Activated T-cell treated with anti-CD3 and anti-CD28 coated beads for 1 hour (primary cell): ENCODE measurements at regions not wholly inside any gene's neighbourhood (a gene's known extent, or its start where the extent isn't known, plus 50 kb on each side); places are given as distances from the start of the nearest gene placed in this dataset.

ENCODE experiments used
- DNase-seq: peaks from one replicate; pipeline ENCODE4 v3.0.0-alpha.2; 2020; ENCODE audit warnings: low read depth

DNA sequence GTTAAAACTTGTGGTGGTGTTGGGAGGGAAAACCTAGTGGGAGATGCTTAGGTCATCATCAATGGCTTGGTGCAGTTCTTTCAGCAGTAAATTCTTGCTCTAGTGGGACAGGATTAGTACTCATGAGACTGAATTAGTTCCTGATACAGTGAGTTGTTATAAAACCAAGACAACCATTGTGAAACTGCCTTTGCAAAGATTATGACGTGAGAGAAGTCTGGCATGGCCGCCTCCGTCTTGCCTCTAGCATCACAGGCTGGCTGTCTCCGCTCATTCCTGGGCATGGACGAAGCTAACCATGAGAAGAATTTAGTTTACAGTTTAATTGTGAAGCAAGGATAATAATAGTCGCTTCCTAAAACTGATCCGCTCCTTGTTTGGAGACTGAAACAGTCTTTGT is 186.4 kb downstream of the KIF20B start:
- DNase-seq, result no peak

GRCh38 chr10:89888321-89889070 is 187.1 kb downstream of the KIF20B start:
- no peak for DNase-seq

DNA sequence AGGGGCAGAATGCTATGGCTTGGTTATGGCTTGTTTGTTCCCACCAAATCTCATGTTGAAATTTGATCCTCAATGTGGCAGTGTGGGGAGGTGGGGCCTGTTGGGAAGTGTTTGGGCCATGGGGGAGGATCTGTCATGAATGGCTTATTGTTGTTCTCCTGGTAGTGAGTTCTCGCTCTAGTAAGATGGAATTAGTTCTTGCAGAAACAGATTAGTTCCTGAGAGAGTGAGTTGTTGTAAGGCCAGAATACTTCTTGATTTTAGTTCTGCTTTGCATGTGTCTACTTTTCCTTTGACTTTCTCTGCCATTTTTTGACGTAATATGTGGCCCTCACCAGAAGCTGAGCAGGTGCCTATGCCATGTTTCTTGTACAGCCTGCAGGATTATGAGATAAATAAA is 188.2 kb downstream of the KIF20B start:
- DNase-seq, result no peak

- no peak for DNase-seq
These were observed 189.7 kb downstream of the KIF20B start for GRCh38 chr10:89891006-89891535.

DNA sequence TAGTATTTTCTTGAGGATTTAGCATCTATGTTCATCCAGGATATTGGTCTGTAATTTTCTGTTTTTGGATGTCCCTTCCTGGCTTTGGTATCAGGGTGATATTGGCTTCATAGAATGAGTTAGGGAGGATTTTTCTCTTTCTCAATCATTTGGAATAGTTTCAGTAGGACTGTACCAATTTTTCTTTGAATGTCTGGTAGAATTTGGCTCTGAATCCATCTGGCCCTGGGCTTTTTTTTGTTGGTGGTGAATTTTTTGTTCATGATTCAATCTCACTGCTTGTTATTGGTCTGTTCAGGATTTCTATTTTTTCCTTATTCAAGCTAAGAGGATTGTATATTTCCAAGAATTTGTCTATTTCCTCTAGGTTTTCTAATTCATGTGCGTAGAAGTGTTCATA is 192.7 kb downstream of the KIF20B start:
- DNase-seq, result no peak

DNA sequence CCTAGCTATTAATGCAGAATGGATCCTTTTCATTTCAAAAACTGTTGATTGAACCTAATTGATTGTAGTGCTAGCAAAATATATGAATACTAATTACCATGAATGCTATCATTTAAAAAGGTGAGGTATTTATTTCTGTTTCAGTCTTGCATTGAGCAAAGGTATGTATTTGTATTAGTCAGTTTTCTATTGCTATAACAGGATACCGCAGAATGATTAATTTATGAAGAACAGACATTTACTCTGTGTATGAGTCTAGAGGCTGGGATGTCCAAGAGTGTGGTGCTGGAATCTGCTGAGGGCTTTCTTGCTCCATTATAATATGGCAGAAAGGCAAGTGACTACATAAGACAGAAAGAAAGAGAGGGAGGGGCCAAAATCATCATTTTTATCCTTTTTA is 199.2 kb downstream of the KIF20B start:
- no peak for DNase-seq

DNA sequence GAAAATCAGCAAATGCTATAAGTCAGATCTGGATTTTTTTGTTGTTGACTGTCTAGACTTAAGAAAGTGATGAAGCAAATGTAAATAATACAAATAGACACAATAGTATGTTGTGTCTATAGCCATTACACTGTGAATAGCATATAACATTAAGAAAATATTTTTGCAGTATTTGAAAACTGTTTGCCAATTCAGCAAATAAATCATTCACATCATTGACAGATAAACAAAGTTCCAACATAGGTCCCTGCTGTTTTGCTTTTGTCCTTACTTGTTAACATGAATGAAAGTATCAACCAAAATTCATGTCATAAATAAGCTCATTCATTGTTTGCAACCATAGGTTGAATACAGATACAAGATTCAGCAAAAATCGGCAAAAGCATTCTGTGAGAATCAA is 200.5 kb downstream of the KIF20B start:
- no peak for DNase-seq

GRCh38 chr10:89904755-89905154 is 203.4 kb downstream of the KIF20B start:
- no peak for DNase-seq

DNA sequence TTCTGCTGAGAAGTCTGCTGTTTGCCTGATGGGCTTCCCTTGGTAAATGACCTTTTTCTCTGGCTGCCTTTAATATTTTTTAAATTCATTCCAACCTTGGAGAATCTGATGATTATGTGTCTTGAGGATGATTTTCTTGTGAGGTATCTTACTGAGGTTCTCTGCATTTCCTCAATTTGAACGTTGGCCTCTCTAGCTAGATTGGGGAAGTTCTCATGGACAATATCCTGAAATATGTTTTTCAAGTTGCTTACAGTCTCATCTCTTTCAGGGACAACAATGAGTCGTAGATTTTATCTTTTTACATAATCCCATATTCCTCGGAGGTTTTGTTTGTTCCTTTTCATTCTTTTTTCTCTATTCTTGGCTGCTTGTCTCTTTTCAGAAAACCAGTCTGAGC is 208.4 kb downstream of the KIF20B start:
- DNase-seq, result no peak

DNA sequence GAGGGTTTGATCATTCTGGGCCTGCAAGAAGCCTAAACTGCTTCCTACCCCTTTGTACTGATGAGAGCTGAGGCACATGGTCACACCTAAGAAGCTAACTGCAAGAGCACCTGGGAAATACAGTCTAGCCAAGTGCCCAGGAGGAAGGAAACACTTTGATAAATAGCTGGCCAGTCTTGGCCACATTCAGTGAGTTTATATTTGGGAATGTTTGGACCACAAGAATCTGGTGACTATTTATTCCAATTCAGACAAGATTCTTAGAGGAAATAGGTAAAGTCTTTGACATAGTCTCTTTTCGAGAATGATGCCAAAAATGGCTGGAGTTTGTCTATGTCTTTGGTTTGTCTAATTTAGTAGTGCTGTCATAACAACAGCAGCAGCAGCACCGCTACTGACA is 213.6 kb downstream of the KIF20B start:
- no peak for DNase-seq

- no peak for DNase-seq
These were observed 214.6 kb downstream of the KIF20B start for GRCh38 chr10:89915968-89916367.

DNA sequence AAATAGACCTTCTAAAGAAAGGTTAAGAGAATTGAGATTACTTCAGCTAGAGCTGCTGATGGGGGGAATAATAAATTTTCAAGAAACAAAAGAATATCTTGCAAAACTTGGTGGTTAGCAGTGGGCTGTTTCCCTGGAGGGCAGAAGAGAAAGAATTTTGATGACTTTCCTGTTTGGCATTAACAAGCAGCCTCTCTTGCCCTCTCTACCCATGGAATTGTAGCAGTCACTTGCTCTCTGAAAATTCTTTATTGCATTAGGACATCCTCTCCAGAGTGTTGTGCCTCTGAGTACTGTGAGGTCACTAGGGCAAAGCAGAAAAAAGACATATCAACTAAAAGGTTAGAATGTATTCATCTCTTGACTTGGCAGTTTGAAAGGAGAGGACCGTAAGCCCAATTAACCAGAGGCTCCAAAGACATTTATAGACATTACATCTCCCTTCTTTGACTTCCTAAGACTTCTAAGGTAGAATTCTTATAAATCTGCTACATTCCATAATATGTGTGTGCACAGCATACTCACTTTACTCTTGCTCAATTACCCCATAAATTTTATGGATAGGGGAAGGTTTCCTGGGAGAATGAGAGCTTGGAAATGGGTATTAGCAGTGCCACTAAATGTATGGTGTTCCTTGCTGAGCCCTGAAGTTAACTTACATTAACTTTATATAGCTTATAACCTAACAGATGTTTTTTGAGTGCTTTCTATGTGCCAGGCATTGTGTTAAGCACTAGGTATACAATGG is 215.3 kb downstream of the KIF20B start:
- no peak for DNase-seq

DNA sequence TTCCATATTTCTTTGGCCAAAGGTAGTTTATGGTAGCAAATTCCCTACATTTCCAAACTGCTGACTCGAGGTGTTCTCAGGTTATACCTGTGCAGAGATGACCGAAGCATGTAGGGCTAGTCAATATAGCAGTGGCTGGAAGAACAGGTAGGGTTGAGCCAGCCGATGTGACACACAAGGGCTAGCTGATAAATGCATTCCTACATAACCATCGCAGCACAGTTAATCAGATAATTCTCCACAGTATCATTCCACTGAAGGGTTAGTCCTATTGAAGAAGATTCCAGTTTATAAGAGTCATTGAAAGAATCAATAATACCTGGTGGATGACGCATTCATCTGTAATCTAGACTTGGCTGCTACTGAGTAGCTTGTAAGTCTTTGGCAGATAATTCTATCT is 220.0 kb downstream of the KIF20B start:
- DNase-seq, result no peak

GRCh38 chr10:89923661-89924060 is 222.3 kb downstream of the KIF20B start:
- DNase-seq, result no peak

GRCh38 chr10:89924261-89924660 is 222.9 kb downstream of the KIF20B start:
- no peak for DNase-seq

DNA sequence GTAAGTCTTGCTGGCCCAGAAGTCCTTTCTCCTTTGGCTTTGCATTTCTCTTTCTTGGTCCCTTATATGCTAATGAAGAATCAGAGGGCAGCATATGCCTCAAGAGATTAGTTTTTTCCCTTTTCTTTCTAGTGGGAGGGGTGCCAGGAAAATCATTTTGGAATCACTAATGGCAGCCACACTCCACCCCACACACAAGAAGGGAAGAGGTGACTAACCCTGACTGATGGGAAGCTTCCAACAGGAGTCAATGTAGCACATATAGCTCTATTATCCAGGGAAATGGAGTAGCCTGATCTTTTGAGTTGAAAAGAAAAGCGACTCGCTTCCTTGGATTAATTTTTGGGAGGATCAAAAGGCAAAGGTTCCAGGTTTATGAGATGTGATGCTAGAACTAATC is 225.3 kb downstream of the KIF20B start:
- no peak for DNase-seq

DNA sequence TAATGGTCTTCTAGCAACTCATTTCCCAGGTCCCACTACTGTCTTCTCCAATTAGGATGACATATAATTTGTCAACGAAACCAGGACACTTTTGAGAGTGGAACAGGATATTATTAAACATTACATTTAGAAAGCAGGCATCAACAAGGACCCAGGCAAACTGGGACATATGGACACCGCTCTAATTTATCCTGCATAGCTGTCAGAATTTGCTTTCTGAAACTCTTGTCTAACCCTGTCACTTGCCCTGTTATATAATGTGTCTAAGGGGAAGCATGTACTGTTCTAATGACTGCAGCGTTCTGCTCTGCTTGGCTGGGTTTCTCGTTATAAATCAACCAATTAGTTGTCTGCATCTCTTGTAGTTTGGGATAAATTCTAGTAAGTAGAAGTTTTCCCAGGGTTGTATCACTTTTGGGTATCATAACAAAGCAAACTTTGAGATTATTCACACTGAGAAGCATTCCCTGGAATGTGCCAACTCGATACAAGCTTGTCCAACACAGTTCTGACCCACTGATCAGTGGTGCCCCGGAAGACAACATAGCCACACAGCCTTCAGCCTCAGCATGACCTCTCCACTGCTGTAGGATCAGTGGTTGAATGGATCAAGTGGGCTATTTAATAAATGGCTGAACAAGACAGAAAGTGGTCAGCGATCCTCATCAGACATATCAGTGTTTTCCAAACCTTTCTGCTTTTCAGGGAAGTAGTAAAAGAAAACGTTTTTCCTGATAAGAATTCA is 228.1 kb downstream of the KIF20B start:
- DNase-seq, result no peak

DNA sequence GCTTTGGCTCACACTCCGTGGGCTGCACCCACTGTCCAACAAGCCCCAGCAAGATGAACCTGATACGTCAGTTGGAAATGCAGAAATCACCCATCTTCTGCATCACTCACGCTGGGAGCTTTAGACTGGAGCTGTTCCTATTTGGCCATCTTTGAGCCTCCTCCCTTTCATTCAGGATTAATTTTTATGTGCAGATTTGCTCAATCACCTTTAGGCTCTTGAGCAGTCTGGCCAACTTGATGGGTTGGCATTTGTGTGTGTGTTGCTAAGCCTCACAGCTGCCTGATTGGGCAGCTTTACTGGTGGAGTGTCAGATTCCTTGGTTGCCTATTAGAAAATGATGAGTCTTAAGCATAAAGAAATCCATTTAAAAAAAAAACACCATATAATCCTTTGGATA is 236.1 kb downstream of the KIF20B start:
- DNase-seq, result no peak

DNA sequence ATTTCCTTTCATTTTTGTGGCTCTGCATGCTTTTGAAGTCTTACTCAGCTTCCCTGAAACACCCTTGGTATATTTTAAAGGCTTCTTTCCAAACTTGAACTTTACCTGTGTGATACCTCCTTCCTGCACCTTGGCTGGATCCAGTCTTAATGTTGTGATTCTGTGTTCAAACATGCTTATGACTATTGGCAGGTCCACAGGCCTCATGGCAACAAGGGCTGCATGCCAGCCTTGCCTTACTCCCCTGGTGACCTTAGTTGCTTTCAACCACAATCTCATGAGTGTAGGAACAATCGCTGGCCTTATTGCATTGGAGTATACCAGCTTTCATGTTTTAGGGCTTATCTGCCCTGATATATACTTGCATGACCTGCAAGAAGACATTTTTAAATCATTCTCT is 238.7 kb downstream of the KIF20B start:
- DNase-seq, result no peak

- no peak for DNase-seq
These were observed 240.8 kb downstream of the KIF20B start for GRCh38 chr10:89942217-89942616.

- DNase-seq, result no peak
These were observed 242.7 kb downstream of the KIF20B start for GRCh38 chr10:89944138-89944537.

- no peak for DNase-seq
These were observed 244.7 kb downstream of the KIF20B start for GRCh38 chr10:89946106-89946505.

DNA sequence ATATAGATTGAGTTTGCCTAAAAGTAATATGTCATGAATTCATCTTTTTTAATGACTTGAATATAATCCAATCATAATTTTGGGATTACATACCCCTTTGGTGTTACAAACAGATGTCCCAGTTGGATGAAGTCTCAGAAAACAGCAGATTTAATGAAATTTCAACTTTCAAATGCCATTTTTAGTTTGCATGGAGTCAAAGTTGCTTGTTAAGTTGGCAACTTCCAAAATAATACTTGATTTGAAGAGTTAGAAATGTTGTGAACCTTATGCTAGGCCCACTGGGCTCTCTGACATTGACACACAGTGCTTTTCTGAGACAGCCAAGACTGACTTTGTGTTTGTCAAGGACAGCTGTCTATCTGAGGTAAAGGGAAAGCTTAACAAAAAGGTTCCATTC is 248.1 kb downstream of the KIF20B start:
- no peak for DNase-seq
